Kidney (tissue), 13 donors: ENCODE measurements at regions not wholly inside any gene's neighbourhood (a gene's known extent, or its start where the extent isn't known, plus 50 kb on each side); places are given as distances from the start of the nearest gene placed in this dataset.

Source experiments
- DNase-seq, 5 donors: peaks; one replicate each; pipeline ENCODE4 v3.0.0-alpha.2; 2013 to 2020
- FAIRE-seq: peaks from 2 replicates; lab custom pipeline; 2012; peaks lifted over from hg19 to GRCh38; lab: Jason Lieb, UNC
- H3K27ac ChIP-seq, 2 donors: one replicate each; pipeline ENCODE4 v1.7.0; 2013; ENCODE audit warnings: low read depth in 2 of 2, low read length in 2 of 2, inconsistent platforms in 1 of 2
- H3K27me3 ChIP-seq: one replicate; pipeline ENCODE4 v1.7.1; 2013; ENCODE audit warnings: low read length, inconsistent platforms; ENCODE audit not compliant: control insufficient read depth, insufficient read depth
- H3K36me3 ChIP-seq, 3 donors: one replicate each; pipeline versions ENCODE4 v1.7.0 to v1.7.1; 2013; ENCODE audit warnings: low read length in 3 of 3, control low read depth in 1 of 3, inconsistent platforms in 1 of 3; ENCODE audit not compliant: insufficient read depth in 3 of 3, control insufficient read depth in 2 of 3
- H3K4me1 ChIP-seq, 3 donors: one replicate each; pipeline versions ENCODE4 v1.7.0 to v1.7.1; 2013; ENCODE audit warnings: low read length in 3 of 3, inconsistent platforms in 1 of 3, low read depth in 1 of 3; ENCODE audit not compliant: control insufficient read depth in 2 of 3, insufficient read depth in 2 of 3
- H3K4me3 ChIP-seq, 3 donors: one replicate each; pipeline versions ENCODE4 v1.7.0 to v1.8.1; 2013; ENCODE audit warnings: low read length in 3 of 3, control low read depth in 1 of 3, inconsistent platforms in 1 of 3
- H3K9ac ChIP-seq, 3 donors: one replicate each; pipeline versions ENCODE4 v1.7.0 to v1.7.1; 2013; ENCODE audit warnings: low read length in 3 of 3, control low read depth in 1 of 3, inconsistent platforms in 1 of 3
- H3K9me3 ChIP-seq, 3 donors: one replicate each; pipeline versions ENCODE4 v1.7.0 to v1.7.1; 2013; ENCODE audit warnings: low read length in 3 of 3, control low read depth in 1 of 3, inconsistent platforms in 1 of 3; ENCODE audit not compliant: control insufficient read depth in 2 of 3, insufficient read depth in 1 of 3
- intact Hi-C: fragments of 100-400 bp; cut with DNase I; formaldehyde crosslinking; loops from one replicate; pipeline ENCODE4 v1.11.1; 2022
- TF ChIP-seq, protein P1 (sequence below): IDR thresholded peaks from 3 replicates; pipeline ENCODE4 v1.5.1; 2012; ENCODE audit warnings: mild to moderate bottlenecking, moderate library complexity, borderline replicate concordance; ENCODE audit not compliant: insufficient read depth; ENCODE audit errors: extremely low read depth
- donor health status: control.
- donor health status: control.
- donor health status: control.
- donor health status: control.
- donor health status: control.
- donor health status: DM: yes; HTN: yes; CAD: no.
- donor health status: Normal renal cell carcinoma (clear cell type).

DNA sequence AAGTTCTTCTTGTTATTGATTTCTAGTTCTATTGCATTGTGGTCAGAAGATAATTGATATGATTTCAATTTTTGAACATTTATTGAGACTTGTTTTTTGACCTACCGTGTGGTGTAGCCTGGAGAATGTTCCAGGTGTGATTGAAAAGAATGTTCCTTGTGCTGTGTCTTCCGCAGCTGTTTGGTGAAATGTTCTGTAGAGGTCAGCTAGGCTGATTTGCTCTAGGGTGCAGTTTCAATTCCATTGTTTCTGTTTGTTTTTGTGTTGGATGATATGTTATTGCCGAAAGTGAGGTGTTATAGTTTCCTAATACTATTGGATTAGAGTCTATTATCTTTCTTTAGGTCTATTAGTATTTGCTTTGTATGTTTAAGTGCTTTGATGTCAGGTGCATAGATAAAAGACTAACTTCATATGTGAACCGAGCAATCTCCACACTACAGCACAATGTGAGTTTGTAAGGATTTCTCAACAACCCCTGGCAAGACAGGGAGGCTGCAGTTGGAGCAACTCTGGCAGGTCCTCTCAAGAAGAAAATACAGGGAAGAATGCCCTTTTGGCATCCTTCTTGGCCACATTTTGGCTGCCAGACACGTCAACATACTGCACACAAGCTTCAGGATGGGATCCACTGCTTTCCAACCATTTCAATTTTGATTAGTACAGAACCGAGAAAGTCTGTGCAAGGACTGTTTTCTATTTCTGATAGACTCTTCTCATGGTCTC is 320.7 kb downstream of the RNF144B start:
- DNase-seq (no peak), FAIRE-seq (no peak)
- H3K4me1 ChIP-seq = no peaks in the 10 kb centered on the region
- TF ChIP-seq, protein P1, sequence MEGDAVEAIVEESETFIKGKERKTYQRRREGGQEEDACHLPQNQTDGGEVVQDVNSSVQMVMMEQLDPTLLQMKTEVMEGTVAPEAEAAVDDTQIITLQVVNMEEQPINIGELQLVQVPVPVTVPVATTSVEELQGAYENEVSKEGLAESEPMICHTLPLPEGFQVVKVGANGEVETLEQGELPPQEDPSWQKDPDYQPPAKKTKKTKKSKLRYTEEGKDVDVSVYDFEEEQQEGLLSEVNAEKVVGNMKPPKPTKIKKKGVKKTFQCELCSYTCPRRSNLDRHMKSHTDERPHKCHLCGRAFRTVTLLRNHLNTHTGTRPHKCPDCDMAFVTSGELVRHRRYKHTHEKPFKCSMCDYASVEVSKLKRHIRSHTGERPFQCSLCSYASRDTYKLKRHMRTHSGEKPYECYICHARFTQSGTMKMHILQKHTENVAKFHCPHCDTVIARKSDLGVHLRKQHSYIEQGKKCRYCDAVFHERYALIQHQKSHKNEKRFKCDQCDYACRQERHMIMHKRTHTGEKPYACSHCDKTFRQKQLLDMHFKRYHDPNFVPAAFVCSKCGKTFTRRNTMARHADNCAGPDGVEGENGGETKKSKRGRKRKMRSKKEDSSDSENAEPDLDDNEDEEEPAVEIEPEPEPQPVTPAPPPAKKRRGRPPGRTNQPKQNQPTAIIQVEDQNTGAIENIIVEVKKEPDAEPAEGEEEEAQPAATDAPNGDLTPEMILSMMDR = no peak
- no peak overlapping the region for H3K27ac ChIP-seq
- no peaks in the 10 kb centered on the region for H3K36me3 ChIP-seq
- H3K9me3 ChIP-seq = peaks cover 0 to 1% (median 0%) of the 10 kb centered on the region in 3 donors
- intact Hi-C loops = no loop called here
- H3K27me3 ChIP-seq = no peaks in the 10 kb centered on the region
- no peak overlapping the region for H3K4me3 ChIP-seq
- H3K9ac ChIP-seq = no peak overlapping the region

DNA sequence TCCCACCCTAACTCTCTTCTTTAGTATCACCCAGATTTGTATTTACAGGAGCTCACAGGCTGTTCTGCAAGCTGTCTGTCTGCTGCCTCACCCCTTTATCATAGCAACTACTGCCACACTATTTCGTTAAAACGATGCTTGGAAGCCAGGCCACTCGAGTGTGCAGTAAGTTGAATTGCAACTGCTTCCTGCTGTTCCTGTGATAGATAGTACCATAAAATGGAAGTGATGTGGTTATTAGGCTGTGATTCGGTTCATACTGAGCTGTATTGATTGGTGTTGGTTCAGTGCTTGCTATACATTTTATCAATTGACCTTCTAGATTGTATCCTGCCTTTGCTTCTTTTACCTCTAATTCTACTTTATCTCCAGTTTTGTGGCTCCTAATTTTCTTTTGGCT is 325.4 kb downstream of the RNF144B start:
- Histone ChIP-seq H3K27me3 (no peaks in the 10 kb centered on the region), H3K27ac (no peak overlapping the region), H3K4me3 (no peak overlapping the region), H3K4me1 (no peaks in the 10 kb centered on the region), H3K9ac (no peak overlapping the region), H3K36me3 (no peaks in the 10 kb centered on the region), H3K9me3 (no peaks in the 10 kb centered on the region)
- TF ChIP-seq, protein P1 = no peak
- FAIRE-seq (no peak), DNase-seq (no peak)
- intact Hi-C loops = no loop called here

GRCh38 chr6:18720075-18720474 is 332.9 kb downstream of the RNF144B start:
- Histone ChIP-seq H3K27ac (no peak overlapping the region), H3K9ac (no peak overlapping the region), H3K27me3 (no peaks in the 10 kb centered on the region), H3K4me3 (no peak overlapping the region), H3K4me1 (no peaks in the 10 kb centered on the region), H3K36me3 (no peaks in the 10 kb centered on the region), H3K9me3 (no peaks in the 10 kb centered on the region)
- no peak for FAIRE-seq
- DNase-seq = peak in 2 of 5 donors; percentile 6 to 7
- intact Hi-C loops = no loop called here
- TF ChIP-seq, protein P1 = no peak
